VCaP (cell line): ENCODE measurements at regions not wholly inside any gene's neighbourhood (a gene's known extent, or its start where the extent isn't known, plus 50 kb on each side); places are given as distances from the start of the nearest gene placed in this dataset.
"Not testable (repeated sequence)": the region's sequence is repeated elsewhere in the genome, so short reads cannot be mapped to it uniquely, and the experiment has no call there.

Experiments
- H3K27ac ChIP-seq: fragments of 450-650 bp; 2 replicates; pipeline ENCODE4 v1.5.1; 2017
- TF ChIP-seq, protein P1 (sequence below): fragments of 450-650 bp; conservative IDR thresholded peaks from 2 replicates; pipeline ENCODE4 v1.5.1; 2017; ENCODE audit warnings: mild to moderate bottlenecking, moderate library complexity

DNA sequence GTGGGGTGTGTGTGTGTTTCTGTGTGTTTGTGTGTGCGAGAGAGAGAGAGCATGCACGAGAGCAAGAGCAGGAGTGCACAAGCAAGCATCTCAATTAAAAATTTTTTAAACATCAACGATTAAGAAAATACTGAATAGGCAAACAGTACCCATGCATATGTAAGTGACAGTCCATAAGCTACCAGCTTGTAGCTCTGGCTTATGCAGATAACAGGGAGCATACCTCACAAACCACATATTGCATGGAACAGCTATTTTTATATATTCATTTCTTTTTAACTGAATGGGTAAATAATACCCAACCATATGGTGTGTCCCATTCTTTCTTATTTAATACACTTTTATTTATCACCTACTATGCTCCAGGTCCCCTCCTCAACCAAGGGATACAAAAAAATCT lies 234.5 kb downstream of the KBTBD8 start:
- no peak overlapping the region for H3K27ac ChIP-seq
- TF ChIP-seq, protein P1, sequence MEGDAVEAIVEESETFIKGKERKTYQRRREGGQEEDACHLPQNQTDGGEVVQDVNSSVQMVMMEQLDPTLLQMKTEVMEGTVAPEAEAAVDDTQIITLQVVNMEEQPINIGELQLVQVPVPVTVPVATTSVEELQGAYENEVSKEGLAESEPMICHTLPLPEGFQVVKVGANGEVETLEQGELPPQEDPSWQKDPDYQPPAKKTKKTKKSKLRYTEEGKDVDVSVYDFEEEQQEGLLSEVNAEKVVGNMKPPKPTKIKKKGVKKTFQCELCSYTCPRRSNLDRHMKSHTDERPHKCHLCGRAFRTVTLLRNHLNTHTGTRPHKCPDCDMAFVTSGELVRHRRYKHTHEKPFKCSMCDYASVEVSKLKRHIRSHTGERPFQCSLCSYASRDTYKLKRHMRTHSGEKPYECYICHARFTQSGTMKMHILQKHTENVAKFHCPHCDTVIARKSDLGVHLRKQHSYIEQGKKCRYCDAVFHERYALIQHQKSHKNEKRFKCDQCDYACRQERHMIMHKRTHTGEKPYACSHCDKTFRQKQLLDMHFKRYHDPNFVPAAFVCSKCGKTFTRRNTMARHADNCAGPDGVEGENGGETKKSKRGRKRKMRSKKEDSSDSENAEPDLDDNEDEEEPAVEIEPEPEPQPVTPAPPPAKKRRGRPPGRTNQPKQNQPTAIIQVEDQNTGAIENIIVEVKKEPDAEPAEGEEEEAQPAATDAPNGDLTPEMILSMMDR = no peak

DNA sequence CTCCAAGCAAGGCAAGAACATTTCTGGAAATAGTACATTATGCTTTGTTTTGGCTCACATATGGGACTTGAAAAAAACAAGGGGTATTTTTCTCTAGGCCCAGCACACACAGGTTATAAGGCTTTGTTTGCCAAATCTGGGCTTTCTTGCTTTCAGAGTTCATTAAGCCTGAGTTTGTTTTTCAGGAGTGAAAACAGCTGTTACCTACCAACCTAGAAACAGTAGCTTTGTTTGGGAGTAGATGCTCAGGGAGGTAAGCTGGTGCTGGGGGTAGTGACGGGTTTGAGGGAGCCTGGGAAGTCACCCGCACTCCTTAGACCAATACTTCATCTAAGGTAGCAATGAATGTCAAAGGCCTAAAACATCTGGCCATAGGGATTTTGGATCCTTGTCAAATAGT lies 241.2 kb downstream of the KBTBD8 start:
- H3K27ac ChIP-seq = no peak overlapping the region
- TF ChIP-seq, protein P1 = no peak

DNA sequence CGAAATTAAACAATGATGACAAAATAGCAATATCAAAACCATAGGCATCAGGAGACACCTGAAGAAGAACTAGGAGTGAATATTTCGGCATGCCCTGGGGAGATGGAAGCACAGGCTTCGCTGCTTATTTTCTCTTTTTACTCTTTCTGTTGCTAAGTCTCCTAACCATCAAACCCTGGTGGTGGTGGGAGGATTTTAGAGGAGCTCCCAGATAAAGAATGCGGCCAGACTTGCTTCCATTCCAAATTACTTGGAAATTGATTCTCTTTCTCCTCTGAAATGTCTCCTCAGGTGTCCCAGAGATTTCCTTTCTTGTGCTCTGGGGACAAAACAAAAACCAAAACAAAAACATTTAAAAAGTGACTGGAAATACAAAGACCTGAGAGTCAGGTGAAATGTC lies 243.0 kb downstream of the KBTBD8 start:
- H3K27ac ChIP-seq = no peak overlapping the region
- TF ChIP-seq, protein P1 = no peak

DNA sequence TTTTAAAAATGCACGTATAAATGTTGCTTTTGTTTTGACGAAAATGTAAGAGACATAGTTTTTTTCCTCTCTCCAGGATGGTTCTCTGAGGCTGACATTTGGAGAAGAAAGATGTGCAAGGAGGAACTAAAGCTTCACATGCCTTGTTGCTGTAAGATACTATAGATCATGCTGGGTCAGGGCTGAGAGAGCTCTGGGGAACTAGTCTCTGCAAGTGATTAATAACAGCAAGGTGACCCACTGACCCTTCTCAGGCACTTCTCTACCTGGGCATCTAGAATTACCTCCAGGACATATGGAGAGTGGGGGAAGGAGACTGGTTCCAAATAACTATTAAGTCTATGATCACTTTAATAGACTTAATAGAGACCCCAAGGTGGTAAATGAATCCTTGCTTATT lies 246.0 kb downstream of the KBTBD8 start:
- no peak overlapping the region for H3K27ac ChIP-seq
- TF ChIP-seq, protein P1 = no peak

DNA sequence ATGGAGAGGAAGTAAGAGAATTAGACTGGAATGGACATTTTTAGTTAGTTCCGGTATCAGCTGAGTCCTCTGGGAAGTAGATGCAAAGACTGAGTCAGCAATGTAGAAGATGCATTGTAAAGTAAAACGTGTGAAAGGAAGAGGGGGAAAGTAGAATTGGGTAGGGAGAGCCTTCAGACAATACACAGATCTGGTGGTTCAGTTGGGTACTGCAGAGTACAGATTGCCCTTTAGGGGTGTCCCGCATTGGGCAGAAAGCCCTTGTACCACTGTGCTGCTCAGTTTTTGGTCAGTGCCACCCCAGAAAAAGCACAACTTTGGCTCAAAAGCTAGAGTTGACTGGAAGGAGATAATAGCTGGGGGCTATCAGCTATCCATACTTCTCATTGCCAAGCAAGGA lies 247.4 kb downstream of the KBTBD8 start:
- TF ChIP-seq, protein P1 = no peak
- no peak overlapping the region for H3K27ac ChIP-seq

DNA sequence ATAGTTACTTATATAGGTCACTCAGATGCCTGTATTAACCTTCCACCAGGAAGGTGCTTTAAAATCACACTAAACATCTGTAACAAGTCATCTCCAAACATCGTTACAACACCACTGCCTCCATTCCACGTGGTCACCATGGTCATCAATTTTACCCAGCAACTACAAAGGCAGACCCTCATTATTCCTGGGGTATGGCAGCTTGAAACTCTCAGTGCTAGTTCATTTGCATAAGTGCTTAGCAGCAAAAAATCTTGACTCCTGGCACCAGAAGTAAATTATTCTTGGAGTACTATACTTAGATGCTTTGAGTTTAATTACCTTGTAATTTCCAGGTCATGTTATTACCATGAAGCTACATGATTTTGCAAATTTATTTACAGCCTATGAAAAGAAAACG lies 250.6 kb downstream of the KBTBD8 start:
- no peak overlapping the region for H3K27ac ChIP-seq
- TF ChIP-seq, protein P1 = no peak

DNA sequence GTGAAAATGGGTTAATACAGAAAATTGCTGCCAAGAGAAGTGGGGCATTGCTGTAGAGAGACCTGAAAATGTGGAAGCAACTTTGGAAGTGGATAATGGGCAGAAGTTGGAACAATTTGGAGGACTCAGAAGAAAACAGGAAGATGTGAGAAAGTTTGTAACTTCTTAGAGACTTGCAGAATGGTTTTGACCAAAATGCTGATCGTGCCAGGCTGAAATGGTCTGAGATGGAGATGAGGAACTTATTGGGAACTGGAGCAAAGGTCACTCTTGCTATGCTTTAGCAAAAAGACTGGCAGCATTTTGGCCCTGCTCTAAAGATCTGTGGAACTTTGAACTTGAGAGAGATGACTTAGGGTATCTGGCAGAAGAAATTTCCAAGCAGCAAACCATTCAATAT lies 254.8 kb downstream of the KBTBD8 start:
- H3K27ac ChIP-seq = not testable (repeated sequence)

DNA sequence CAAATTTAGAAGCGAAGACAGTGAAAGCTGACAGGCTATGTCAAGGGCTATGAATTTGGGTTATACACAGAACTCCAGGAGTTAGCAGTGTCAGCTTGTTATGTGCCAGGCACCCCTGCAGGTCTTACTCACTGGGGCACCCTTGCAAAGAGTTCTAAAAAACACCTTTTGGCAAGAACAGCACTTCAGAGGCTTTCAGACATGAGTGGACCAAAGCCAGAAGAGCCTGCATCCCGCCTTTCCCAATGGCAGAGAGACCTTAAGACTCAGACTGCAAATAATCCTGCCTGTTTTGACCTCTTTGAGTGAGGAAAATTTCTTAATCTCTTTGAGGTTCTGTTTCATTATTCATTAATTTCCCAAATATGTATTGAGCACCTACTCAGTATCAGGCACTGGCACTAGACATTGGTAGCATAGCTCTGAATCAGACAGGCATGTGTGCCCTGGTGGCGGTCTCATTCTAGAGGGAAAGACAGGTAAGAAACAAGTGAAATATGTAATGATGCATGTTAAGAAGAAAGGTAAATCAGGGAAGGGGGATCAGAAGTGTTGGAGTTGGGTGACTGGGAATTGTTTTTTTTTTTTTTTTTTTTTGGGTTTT lies 280.0 kb downstream of the KBTBD8 start:
- peak overlapping the region; percentile 23; the same call in 1 of the 2 replicates for H3K27ac ChIP-seq
- TF ChIP-seq, protein P1 = no peak
